ENCODE measurements at regions not wholly inside any gene's neighbourhood (a gene's known extent, or its start where the extent isn't known, plus 50 kb on each side); places are given as distances from the start of the nearest gene placed in this dataset.

GRCh38 chr13:40271931-40272775 lies 394.3 kb downstream of the FOXO1 start:
- TF ChIP-seq CTCF (IDR thresholded peaks at IDR 0.05) (no peak), POLR2A (IDR thresholded peaks at IDR 0.05) (no peak)
